DMS 273 (cell line): ENCODE measurements at regions not wholly inside any gene's neighbourhood (a gene's known extent, or its start where the extent isn't known, plus 50 kb on each side); places are given as distances from the start of the nearest gene placed in this dataset.
"Not testable (repeated sequence)": the region's sequence is repeated elsewhere in the genome, so short reads cannot be mapped to it uniquely, and the experiment has no call there.

Experiments
- DNase-seq: peaks from one replicate; lab custom pipeline; 2025; ENCODE audit not compliant: unreplicated experiment; lab: John Stamatoyannopoulos, UW

- DNase-seq, result no peak
Observed at GRCh38 chr2:234203135-234203984, 152.9 kb downstream of the SPP2 start.

DNA sequence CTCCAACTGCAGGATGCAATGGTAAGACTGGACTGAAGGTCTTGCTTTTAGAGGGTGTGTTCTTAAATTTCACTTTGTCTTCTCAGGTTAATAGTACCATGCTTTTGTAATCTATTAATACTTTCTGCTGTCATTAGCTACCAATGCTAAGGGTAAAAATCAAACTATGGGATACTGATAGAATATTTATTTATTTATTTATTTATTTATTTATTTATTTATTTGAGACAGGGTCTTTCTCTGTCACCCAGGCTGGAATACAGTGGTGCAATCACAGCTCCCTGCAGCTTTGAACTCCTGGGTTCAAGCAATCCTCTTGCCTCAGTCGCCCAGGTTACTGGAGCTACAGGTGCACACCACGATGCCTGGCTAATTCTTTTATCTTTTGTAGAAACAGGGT, 152.1 kb downstream of the SPP2 start:
- DNase-seq, result no peak

GRCh38 chr2:234199996-234200395, 149.5 kb downstream of the SPP2 start:
- DNase-seq, result no peak

- no peak for DNase-seq
Observed at GRCh38 chr2:234198976-234199375, 148.5 kb downstream of the SPP2 start.

- DNase-seq, result no peak
Observed at GRCh38 chr2:234195516-234195915, 145.0 kb downstream of the SPP2 start.

- no peak for DNase-seq
Observed at GRCh38 chr2:234193977-234194563, 143.6 kb downstream of the SPP2 start.

GRCh38 chr2:234191819-234192407, 141.4 kb downstream of the SPP2 start:
- peak; percentile 57 for DNase-seq

- DNase-seq, result no peak
Observed at GRCh38 chr2:234189786-234190300, 139.3 kb downstream of the SPP2 start.

- no peak for DNase-seq
Observed at GRCh38 chr2:234189230-234189629, 138.7 kb downstream of the SPP2 start.

DNA sequence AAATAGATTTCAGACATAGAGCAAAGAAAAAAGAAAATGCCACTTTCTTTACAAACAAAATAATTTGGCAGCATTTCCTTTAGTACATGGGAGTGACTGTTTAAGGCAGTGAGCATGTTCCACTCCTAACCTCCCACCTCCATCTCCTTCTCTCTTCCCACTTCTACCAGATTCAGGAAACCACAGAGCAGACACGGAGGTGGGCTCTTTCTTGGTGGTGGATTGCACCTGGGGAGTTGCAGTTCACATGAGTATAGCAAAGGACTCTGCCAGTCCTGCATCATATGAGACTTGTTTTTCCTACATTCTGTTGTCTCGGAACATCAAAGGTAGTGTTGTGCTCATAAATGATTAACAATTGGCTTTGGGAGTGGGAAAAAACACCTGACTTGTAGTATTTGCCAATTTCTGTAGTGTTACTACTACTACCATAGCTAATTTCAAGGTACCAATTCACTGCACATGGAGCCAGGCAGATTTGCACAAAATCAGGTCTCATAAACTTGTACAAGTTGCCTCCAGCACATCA, 137.2 kb downstream of the SPP2 start:
- DNase-seq, result no peak

DNA sequence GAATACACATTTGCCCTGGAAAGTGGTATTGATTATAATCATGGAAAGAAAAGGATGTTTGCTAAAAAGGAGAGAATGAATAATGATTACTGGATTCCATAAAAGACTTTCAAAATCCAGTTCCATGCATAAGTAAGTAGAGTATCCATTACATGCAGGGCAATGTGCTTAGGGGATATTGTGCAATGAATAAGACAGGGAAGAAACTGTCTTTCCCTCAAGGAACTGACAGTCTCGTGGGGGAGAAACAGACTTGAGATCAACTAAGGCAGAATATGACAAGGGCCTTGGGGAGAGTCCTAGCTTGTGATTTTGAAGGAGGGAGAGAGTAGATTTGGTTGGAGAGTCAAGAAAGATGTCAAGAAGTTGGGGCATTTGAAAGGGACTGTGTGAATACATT, 130.6 kb downstream of the SPP2 start:
- DNase-seq, result no peak

DNA sequence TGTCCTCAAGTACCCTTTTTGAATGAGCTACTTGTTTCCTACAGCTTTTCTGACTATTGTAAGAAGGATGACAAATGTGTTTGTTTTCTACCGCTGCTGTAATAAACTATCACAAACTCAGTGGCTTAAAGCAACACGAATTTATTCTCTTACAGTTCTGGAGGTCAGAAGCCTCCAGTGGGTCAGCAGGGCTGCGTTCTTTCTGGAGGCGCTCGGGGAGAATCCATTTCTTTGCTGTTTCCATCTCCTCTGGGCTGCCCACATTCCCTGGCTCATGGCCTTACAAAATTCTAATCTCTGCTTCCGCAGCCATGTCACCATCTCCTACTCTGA, 128.5 kb downstream of the SPP2 start:
- no peak for DNase-seq

- no peak for DNase-seq
Observed at GRCh38 chr2:234178330-234179030, 128.0 kb downstream of the SPP2 start.

GRCh38 chr2:234175649-234176048, 125.1 kb downstream of the SPP2 start:
- DNase-seq, result no peak

GRCh38 chr2:234174742-234175141, 124.2 kb downstream of the SPP2 start:
- DNase-seq, result no peak

DNA sequence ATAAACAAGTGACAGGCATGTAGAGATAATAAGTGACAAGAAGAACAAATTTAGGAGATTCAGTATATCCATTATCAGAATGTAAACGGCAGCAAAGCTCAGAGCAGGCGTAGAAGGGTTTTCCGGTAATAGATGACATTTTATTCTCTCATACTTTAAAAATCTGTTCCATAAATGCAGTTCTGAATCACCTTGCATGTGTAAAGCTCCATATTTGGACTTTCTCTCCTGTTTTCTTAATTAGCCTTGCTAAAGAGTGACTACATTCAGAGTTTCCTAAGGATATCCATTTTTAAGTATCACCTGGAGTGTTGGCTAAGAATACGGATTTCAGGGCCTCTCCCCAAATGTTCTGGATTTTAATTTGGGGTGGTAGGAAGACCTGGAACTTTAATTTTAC, 122.0 kb downstream of the SPP2 start:
- DNase-seq, result no peak

DNA sequence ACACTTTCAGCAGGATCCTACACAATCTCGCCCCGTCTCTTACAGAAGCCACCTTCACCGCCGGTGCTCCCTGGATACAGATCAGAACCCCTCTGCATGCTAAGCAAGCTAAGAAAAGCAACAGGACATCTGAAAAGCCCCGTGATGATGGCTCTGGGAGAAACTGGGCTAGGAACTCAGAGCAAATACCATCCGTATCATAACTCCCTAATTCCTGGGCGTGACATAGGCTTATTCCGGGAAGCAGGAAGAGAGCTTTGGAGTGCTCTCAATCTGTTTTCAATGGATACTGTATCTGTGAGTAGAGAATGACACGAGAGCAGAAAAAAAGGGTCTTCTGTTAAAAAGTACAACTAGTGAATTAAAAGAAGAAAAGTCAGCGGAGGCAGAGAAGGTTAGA, 121.6 kb downstream of the SPP2 start:
- no peak for DNase-seq

- DNase-seq, result no peak
Observed at GRCh38 chr2:234171666-234172065, 121.2 kb downstream of the SPP2 start.

- no peak for DNase-seq
Observed at GRCh38 chr2:234169674-234170073, 119.2 kb downstream of the SPP2 start.

DNA sequence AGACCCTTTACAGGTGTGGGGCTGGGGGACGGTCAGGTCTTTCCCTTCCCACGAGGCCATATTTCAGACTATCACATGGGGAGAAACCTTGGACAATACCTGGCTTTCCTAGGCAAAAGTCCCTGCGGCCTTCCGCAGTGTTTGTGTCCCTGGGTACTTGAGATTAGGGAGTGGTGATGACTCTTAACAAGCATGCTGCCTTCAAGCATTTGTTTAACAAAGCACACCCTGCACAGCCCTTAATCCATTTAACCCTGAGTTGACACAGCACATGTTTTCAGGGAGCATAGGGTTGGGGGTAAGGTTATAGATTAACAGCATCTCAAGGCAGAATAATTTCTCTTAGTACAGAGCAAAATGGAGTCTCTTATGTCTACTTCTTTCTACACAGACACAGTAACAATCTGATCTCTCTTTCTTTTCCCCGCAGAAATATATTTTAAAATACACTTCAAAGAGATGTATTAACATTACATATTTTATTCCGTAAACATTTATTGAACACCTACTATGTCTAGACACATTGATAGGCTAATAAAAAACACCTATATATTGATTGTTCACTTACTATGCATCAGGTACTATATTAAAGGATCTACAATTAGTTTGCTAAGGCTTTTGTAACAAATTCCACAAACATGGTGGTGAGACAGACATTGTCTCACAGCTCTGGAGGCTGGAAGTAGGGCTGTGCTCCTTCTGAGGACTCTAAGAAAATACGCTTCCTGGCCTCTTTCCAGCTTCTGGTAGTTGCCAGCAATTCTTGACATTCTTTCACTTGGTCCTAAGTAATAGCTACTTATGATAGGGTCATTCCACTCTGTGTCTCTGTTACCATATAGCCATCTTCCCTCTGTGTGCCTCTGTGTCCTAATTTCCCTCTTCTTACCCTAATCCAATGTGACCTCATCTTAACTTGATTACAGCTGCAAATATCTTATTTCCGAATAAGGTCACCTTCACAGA, 118.4 kb downstream of the SPP2 start:
- not testable (repeated sequence) for DNase-seq
